ELF-1 (cell line): ENCODE measurements at regions not wholly inside any gene's neighbourhood (a gene's known extent, or its start where the extent isn't known, plus 50 kb on each side); places are given as distances from the start of the nearest gene placed in this dataset.
"Not testable (repeated sequence)": the region's sequence is repeated elsewhere in the genome, so short reads cannot be mapped to it uniquely, and the experiment has no call there.

Experiments used
- DNase-seq: peaks from one replicate; pipeline ENCODE4 v3.0.0-alpha.2; 2016; ENCODE audit warnings: low read depth, low spot score

DNA sequence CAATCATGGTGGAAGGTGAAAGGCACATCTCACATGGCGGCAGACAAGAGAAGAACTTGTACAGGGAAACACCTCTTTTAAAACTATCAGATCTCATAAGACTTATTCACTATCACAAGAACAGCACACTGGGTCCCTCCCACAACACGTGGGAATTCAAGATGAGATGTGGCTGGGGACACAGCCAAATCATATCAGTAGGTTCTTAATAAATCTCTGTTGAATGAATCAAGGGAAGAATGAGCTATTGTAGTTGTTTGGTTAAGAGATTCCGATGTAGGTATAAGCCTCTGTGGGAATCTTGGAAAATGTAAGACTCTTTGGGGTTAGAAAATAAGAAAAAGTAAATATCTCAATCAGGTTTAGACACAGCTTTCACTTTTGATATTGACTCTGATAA is 400.2 kb downstream of the KCNRG start:
- no peak for DNase-seq

- no peak for DNase-seq
Measured at GRCh38 chr13:50417597-50417996, 402.4 kb downstream of the KCNRG start.

GRCh38 chr13:50419331-50419865 is 404.2 kb downstream of the KCNRG start:
- no peak for DNase-seq

- no peak for DNase-seq
Measured at GRCh38 chr13:50419896-50420295, 404.7 kb downstream of the KCNRG start.

DNA sequence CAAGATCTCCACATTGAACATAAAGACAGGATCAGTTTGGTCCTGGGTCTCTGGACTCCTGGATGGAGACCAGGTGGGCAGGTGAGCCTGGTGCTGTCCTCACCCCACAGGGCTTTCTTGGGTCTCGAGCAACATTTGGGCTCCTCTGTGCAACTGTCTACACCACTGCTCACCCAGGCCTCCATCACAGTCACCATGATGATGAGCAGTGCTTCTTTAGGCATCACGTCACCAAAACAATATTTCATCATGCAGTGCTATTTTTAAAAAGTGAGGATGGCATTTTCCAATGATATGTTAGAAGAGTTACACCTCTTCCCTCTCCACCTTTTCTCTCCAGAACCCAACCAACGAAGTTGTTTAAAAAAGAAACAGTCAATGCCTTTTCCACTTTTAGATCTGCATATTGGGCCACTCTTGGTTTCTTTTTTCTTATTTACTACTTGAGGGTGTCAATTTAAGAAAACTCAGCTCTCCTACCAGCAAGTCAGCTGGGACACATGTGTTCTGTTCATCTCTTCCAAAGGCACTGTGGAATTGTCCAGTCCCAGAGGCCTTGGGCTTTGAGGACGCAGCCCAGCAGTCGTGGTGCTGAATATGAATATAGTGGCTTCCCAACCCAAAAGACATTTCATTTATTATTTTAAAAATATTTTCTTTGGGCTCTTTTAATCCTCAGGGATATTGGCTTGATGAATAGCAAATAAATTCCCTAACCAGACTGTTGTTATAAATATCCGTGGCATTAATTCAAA is 405.7 kb downstream of the KCNRG start:
- no peak for DNase-seq

DNA sequence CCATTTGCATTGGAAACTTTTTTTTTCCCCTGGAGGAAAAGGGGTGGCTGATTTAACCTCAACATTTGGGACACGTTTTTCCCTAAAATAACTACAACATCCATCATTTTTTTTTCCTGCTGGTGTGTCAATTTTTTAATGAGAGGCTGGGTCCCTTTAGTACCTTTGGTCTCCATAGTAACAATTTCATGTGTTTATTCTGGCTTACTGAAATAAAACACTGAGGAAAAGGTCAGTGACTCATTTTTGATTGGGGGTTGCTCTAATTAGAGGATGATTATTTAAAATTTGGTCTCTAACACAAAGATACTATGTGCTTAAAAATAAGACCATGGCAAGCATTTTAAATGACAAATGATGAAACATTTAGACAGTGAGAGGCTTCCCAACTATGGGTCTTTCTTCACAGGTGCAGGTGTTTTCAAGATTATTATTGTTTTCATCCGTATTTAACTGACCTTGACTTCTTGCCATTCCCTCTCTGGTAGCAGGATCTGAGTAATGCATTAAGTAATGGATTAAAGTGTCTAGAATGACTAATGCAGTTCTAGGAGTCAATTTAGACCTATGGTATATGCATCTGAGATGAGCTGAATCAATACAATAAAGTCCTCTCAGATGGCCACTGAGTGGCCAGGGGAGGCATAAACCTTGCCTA is 406.4 kb downstream of the KCNRG start:
- DNase-seq: no peak

- no peak for DNase-seq
Measured at GRCh38 chr13:50422181-50423148, 407.2 kb downstream of the KCNRG start.

- no peak for DNase-seq
Measured at GRCh38 chr13:50424993-50425392, 409.7 kb downstream of the KCNRG start.

- no peak for DNase-seq
Measured at GRCh38 chr13:50425772-50426171, 410.5 kb downstream of the KCNRG start.

- no peak for DNase-seq
Measured at GRCh38 chr13:50426927-50427326, 411.7 kb downstream of the KCNRG start.

- DNase-seq: not testable (repeated sequence)
Measured at GRCh38 chr13:50427511-50427910, 412.3 kb downstream of the KCNRG start.

- DNase-seq: no peak
Measured at GRCh38 chr13:50428183-50428877, 413.1 kb downstream of the KCNRG start.

GRCh38 chr13:50435011-50435410 is 408.5 kb downstream of the DLEU7 start:
- DNase-seq: no peak

- no peak for DNase-seq
Measured at GRCh38 chr13:50437252-50437651, 406.2 kb downstream of the DLEU7 start.

DNA sequence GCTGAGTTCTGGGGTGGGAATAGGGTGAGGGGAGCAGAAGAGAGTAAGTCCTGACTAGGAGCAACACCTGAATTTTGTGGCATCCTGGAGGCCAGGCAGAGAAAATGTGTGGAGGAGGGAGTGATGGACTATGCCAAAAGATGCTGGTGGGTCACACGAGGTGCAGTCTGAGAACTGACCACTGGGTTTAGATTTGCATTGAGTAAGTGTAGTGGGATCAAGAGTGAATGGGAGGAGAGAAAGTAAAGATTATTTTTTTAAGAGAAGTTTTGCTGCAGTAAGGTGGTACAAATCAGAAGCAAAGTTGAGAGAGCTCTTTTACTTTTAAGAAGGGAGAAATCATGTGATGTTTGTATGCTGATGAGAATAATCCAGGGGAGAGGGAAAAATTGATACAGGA is 405.1 kb downstream of the DLEU7 start:
- DNase-seq: no peak

DNA sequence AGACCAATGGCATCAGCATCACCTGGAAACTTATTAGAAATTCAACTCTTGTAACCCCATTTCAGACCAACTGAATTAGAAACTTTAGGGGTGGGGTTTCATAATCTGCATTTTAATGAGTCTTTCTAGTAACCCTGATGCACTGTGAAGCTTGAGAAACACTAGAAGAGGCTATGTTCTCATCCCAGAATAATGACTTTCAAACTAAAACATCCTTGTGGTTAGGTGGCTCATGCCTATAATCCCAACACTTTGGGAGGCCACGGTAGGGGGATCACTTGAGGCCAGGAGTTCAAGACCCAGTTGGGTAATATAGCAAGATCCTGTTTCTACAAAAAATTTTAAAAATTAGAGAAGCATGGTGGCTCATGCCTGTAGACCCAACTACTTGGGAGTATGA is 402.4 kb downstream of the DLEU7 start:
- no peak for DNase-seq

DNA sequence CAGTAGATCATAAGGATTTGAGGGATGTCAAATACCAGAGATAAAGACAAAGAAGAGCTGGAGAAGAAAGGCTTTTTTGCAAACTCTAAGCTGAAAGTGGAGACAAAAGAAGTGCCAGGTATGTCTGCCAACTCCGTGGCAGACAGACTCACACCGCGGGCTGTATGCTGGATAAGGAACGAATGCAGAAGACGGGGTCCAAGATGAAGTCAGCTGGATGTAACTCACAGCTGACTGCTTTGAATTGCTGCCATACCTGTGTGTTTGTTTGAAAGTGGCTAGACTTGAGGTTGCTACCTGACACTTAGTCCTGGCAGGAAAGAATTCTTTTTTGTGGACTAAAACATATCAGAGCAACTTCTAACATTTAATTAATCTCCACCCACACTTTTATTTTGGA is 398.8 kb downstream of the DLEU7 start:
- DNase-seq: no peak

DNA sequence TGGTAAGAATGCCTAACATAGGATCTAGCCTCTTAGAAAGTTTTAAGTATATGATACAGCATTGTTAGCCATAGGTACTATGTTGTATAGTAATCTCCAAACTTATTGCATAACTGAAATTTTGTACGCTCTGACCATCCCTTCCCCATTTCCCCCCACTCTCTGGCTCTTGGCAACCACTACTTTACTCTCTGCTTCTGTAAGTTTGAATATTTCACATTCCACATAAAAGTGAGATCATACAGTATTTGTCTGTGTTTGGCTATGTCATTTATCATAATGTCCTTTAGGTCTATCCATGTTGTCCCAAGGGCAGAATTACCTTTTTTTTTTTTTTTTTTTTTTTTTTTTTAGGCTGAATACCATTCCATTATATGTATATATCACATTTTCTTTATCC is 396.9 kb downstream of the DLEU7 start:
- DNase-seq: no peak

GRCh38 chr13:50448535-50448998 is 394.9 kb downstream of the DLEU7 start:
- DNase-seq: no peak

GRCh38 chr13:50449465-50449864 is 394.0 kb downstream of the DLEU7 start:
- DNase-seq: no peak

GRCh38 chr13:50450279-50450678 is 393.2 kb downstream of the DLEU7 start:
- no peak for DNase-seq
